Mesenchymal stem cell (in vitro differentiated cells and primary cell): ENCODE measurements at regions not wholly inside any gene's neighbourhood (a gene's known extent, or its start where the extent isn't known, plus 50 kb on each side); places are given as distances from the start of the nearest gene placed in this dataset.
A peak's percentile ranks its signal among the peaks of the same experiment; 100 is the strongest.
"Not testable (repeated sequence)": the region's sequence is repeated elsewhere in the genome, so short reads cannot be mapped to it uniquely, and the experiment has no call there.

Experiments
- DNase-seq: peaks from one replicate; pipeline ENCODE4 v3.0.0-alpha.2; 2013
- H2AFZ ChIP-seq: one replicate; pipeline ENCODE4 v1.6.1; 2013; ENCODE audit warnings: low read depth, mild to moderate bottlenecking, control low read depth, inconsistent platforms, low read length, moderate library complexity
- H2AK5ac ChIP-seq: 2 replicates; pipeline ENCODE4 v1.6.1; 2013; ENCODE audit warnings: low read length, moderate library complexity, mild to moderate bottlenecking, inconsistent platforms; ENCODE audit not compliant: severe bottlenecking
- H2BK120ac ChIP-seq: one replicate; pipeline ENCODE4 v1.6.1; 2013; ENCODE audit warnings: low read depth, mild to moderate bottlenecking, inconsistent platforms, low read length, moderate library complexity
- H2BK12ac ChIP-seq, 2 experiments: one replicate each; pipeline ENCODE4 v1.6.1; 2013; ENCODE audit warnings: inconsistent platforms in 2 of 2, low read length in 2 of 2, mild to moderate bottlenecking in 2 of 2, moderate library complexity in 2 of 2, control low read depth in 1 of 2
- H2BK15ac ChIP-seq: one replicate; pipeline ENCODE4 v1.6.1; 2013; ENCODE audit warnings: mild to moderate bottlenecking, low read depth, inconsistent platforms; ENCODE audit not compliant: poor library complexity, severe bottlenecking
- H2BK5ac ChIP-seq: 2 replicates; pipeline ENCODE4 v1.6.1; 2013; ENCODE audit warnings: low read depth, mild to moderate bottlenecking, low read length, control low read depth, inconsistent platforms; ENCODE audit not compliant: poor library complexity, severe bottlenecking
- H3K14ac ChIP-seq, 2 experiments: one replicate each; pipeline ENCODE4 v1.6.1; 2013; ENCODE audit warnings: inconsistent platforms in 2 of 2, low read length in 2 of 2, control low read depth in 1 of 2, mild to moderate bottlenecking in 1 of 2, moderate library complexity in 1 of 2
- H3K18ac ChIP-seq, 2 experiments: one replicate each; pipeline ENCODE4 v1.6.1; 2013; ENCODE audit warnings: inconsistent platforms in 2 of 2, low read length in 2 of 2, control low read depth in 1 of 2, low read depth in 1 of 2, mild to moderate bottlenecking in 1 of 2
- H3K23ac ChIP-seq, 2 experiments: one replicate each; pipeline ENCODE4 v1.6.1; 2013; ENCODE audit warnings: inconsistent platforms in 2 of 2, low read length in 2 of 2, mild to moderate bottlenecking in 2 of 2, moderate library complexity in 2 of 2, control low read depth in 1 of 2
- H3K27ac ChIP-seq: 2 replicates; pipeline ENCODE4 v1.5.1; 2013; ENCODE audit warnings: mild to moderate bottlenecking, moderate library complexity, low read length, control low read depth, inconsistent platforms; ENCODE audit not compliant: poor library complexity, severe bottlenecking
- H3K27me3 ChIP-seq, 2 experiments: 2 replicates each; pipeline versions ENCODE4 v1.6.1 to v1.7.0; 2013; ENCODE audit warnings: low read length in 2 of 2, mild to moderate bottlenecking in 2 of 2, moderate library complexity in 2 of 2, control low read depth in 1 of 2, inconsistent platforms in 1 of 2; ENCODE audit not compliant: control insufficient read depth in 1 of 2, insufficient read depth in 1 of 2
- H3K36me3 ChIP-seq, 2 experiments: 2 replicates each; pipeline versions ENCODE4 v1.6.1 to v1.7.0; 2013; ENCODE audit warnings: low read length in 2 of 2, control low read depth in 1 of 2, inconsistent platforms in 1 of 2, low read depth in 1 of 2, mild to moderate bottlenecking in 1 of 2; ENCODE audit not compliant: insufficient read depth in 2 of 2, control insufficient read depth in 1 of 2
- H3K4ac ChIP-seq, 2 experiments: one replicate each; pipeline ENCODE4 v1.6.1; 2013; ENCODE audit warnings: inconsistent platforms in 2 of 2, low read length in 2 of 2, mild to moderate bottlenecking in 2 of 2, moderate library complexity in 2 of 2, control low read depth in 1 of 2, low read depth in 1 of 2
- H3K4me1 ChIP-seq: 2 replicates; pipeline ENCODE4 v1.6.1; 2013; ENCODE audit warnings: low read depth, low read length, control low read depth; ENCODE audit not compliant: control insufficient read depth, insufficient read depth
- H3K4me2 ChIP-seq: 2 replicates; pipeline ENCODE4 v1.6.1; 2013; ENCODE audit warnings: low read length, mild to moderate bottlenecking, inconsistent platforms; ENCODE audit not compliant: poor library complexity, severe bottlenecking
- H3K4me3 ChIP-seq, 2 experiments: 2 replicates each; pipeline versions ENCODE4 v1.5.1 to v1.7.0; 2013; ENCODE audit warnings: low read length in 2 of 2, mild to moderate bottlenecking in 2 of 2, control low read depth in 1 of 2, low read depth in 1 of 2; ENCODE audit not compliant: insufficient read depth in 1 of 2
- H3K79me1 ChIP-seq: replicated peaks from 2 replicates; pipeline ENCODE4 v1.6.1; 2013; ENCODE audit warnings: mild to moderate bottlenecking, control low read depth, low read length, inconsistent platforms; ENCODE audit not compliant: poor library complexity, severe bottlenecking
- H3K9ac ChIP-seq: 2 replicates; pipeline ENCODE4 v1.7.0; 2013; ENCODE audit warnings: mild to moderate bottlenecking, low read length, moderate library complexity
- H3K9me3 ChIP-seq: 2 replicates; pipeline ENCODE4 v1.7.0; 2013; ENCODE audit warnings: mild to moderate bottlenecking, low read length; ENCODE audit not compliant: control insufficient read depth
- H4K8ac ChIP-seq: one replicate; pipeline ENCODE4 v1.6.1; 2013; ENCODE audit warnings: inconsistent platforms, mild to moderate bottlenecking, low read length, moderate library complexity
- H4K91ac ChIP-seq: one replicate; pipeline ENCODE4 v1.6.1; 2013; ENCODE audit warnings: mild to moderate bottlenecking, low read length, inconsistent platforms
- WGBS: methylation state at CpG from one replicate; pipeline ENCODE4 v1.1.7; 2013; ENCODE audit warnings: mixed read lengths; 5-methylcytosine and 5-hydroxymethylcytosine counted together

DNA sequence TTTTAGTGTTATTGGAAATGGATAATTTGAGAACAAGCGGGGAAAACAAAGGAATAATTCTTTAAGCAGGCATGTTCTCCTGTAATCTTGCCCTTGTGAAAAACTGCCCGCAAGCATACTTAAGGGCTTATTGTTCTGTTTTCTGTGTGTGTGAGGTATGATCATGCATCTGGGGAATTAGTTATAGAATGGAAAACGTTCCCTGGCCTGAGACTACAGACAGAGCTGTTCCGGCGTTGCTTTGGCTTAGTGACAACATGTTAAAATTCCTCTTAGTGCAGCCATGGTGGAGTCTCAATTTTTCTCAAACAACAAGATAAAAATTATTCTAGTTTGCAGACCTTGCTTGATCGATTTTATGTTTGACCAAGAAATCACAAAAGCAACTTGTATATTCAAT lies 560.2 kb upstream of the SPRY2 start:
- H2BK120ac ChIP-seq: no peak overlapping the region
- H3K79me1 ChIP-seq: no peaks in the 10 kb centered on the region
- no peak overlapping the region for H4K91ac ChIP-seq
- no peak for DNase-seq
- peak overlapping the region in 1 of 2 experiments; percentile 89 for H2BK12ac ChIP-seq
- H2AFZ ChIP-seq: no peak overlapping the region
- no peak overlapping the region for H3K4me3 ChIP-seq
- H2BK15ac ChIP-seq: no peak overlapping the region
- H3K9ac ChIP-seq: peak overlapping the region; percentile 56
- H3K9me3 ChIP-seq: no peaks in the 10 kb centered on the region
- WGBS: 82% methylated on average over 5 of the region's 6 CpGs
- no peak overlapping the region for H3K18ac ChIP-seq
- H3K4me2 ChIP-seq: no peak overlapping the region
- H3K36me3 ChIP-seq: no peaks in the 10 kb centered on the region
- no peak overlapping the region for H3K23ac ChIP-seq
- H3K27me3 ChIP-seq: no peaks in the 10 kb centered on the region
- H4K8ac ChIP-seq: no peak overlapping the region
- no peaks in the 10 kb centered on the region for H3K4me1 ChIP-seq
- H2AK5ac ChIP-seq: no peak overlapping the region
- no peak overlapping the region for H3K27ac ChIP-seq
- H2BK5ac ChIP-seq: no peak overlapping the region
- H3K14ac ChIP-seq: no peak overlapping the region
- peak overlapping the region in 1 of 2 experiments; percentile 49 for H3K4ac ChIP-seq

- Histone ChIP-seq H3K9me3 (no peaks in the 10 kb centered on the region), H4K8ac (no peak overlapping the region), H2BK5ac (no peak overlapping the region), H3K4me3 (peak overlapping the region in 1 of 2 experiments; percentile 28), H3K14ac (no peak overlapping the region), H3K18ac (no peak overlapping the region), H3K36me3 (no peaks in the 10 kb centered on the region), H2BK120ac (no peak overlapping the region), H2BK15ac (no peak overlapping the region), H2AFZ (no peak overlapping the region), H2AK5ac (no peak overlapping the region), H3K27ac (no peak overlapping the region), H4K91ac (no peak overlapping the region), H2BK12ac (no peak overlapping the region), H3K79me1 (no peaks in the 10 kb centered on the region), H3K27me3 (no peaks in the 10 kb centered on the region), H3K23ac (no peak overlapping the region), H3K4me1 (no peaks in the 10 kb centered on the region), H3K9ac (peak overlapping the region; percentile 56), H3K4ac (no peak overlapping the region), H3K4me2 (no peak overlapping the region)
- DNase-seq: no peak
Measured at GRCh38 chr13:80900561-80900960, 559.6 kb upstream of the SPRY2 start.

DNA sequence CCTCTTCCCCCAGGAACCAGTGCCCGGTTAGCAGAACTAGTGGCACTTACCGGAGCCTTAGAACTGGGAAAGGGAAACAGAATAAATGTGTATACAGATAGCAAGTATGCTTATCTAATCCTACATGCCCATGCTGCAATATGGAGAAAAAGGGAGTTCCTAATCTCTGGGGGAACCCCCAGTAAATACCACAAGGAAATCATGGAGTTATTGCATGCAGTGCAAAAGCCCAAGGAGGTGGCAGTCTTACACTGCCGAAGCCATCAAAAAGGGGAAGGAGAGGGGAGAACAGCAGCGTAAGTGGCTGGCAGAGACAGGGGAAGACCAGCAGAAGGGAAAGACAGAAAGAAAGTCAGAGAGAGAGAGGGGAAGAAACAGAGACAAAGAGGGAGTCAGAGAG lies 556.7 kb upstream of the SPRY2 start:
- not testable (repeated sequence) for H2AK5ac ChIP-seq, H2AFZ ChIP-seq, H3K9me3 ChIP-seq, H3K4me3 ChIP-seq, H3K27me3 ChIP-seq, H2BK12ac ChIP-seq, H3K36me3 ChIP-seq, H3K9ac ChIP-seq, H3K4me2 ChIP-seq, H2BK120ac ChIP-seq, H3K27ac ChIP-seq, DNase-seq, H4K91ac ChIP-seq, H2BK5ac ChIP-seq, H4K8ac ChIP-seq, H2BK15ac ChIP-seq, H3K4me1 ChIP-seq, H3K23ac ChIP-seq, H3K79me1 ChIP-seq, H3K14ac ChIP-seq, H3K18ac ChIP-seq, H3K4ac ChIP-seq
- 95% methylated on average over 2 of the region's 4 CpGs for WGBS

DNA sequence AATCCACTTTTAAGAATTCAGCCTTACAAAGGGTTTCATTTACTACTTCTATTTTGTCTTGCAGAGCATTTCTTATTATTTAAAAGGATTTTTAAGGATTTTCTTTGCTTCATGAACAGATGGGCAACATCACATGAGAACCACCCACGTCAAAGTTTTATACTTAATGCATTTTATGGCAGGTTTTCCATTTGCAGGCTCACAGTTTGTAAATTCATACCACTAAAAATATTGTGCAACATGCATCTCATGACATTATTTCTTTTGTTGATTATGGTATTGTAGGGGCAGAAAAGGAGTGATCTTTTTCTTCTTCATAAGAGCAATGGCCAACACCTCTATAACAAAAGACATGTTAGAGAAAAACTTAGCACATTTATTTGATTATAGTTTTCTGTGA lies 554.0 kb upstream of the SPRY2 start:
- Histone ChIP-seq H2BK15ac (no peak overlapping the region), H3K4me2 (no peak overlapping the region), H3K27ac (no peak overlapping the region), H3K18ac (no peak overlapping the region), H3K79me1 (no peaks in the 10 kb centered on the region), H3K9me3 (no peaks in the 10 kb centered on the region), H2AFZ (no peak overlapping the region), H3K14ac (no peak overlapping the region), H2BK120ac (no peak overlapping the region), H2BK5ac (no peak overlapping the region), H3K4me1 (no peaks in the 10 kb centered on the region), H4K91ac (no peak overlapping the region), H2BK12ac (no peak overlapping the region), H3K9ac (no peak overlapping the region), H4K8ac (no peak overlapping the region), H3K27me3 (no peaks in the 10 kb centered on the region), H3K23ac (no peak overlapping the region), H3K36me3 (no peaks in the 10 kb centered on the region), H2AK5ac (no peak overlapping the region), H3K4ac (no peak overlapping the region), H3K4me3 (no peak overlapping the region)
- no CpG with 5 or more reads among the region's 1 CpG for WGBS
- DNase-seq: no peak
